A673 (cell line): ENCODE measurements at regions not wholly inside any gene's neighbourhood (a gene's known extent, or its start where the extent isn't known, plus 50 kb on each side); places are given as distances from the start of the nearest gene placed in this dataset.

ENCODE experiments used
- BruUV-seq: library from RNA; stranded (reverse); fragments of 400-500 nt; replicated peaks from 2 replicates; lab custom pipeline; 2021; lab: Mats Ljungman, UMichigan
- CTCF ChIA-PET: fragments of 300-600 bp; sonication (Branson Sonifier 250); formaldehyde crosslinking; loops from one replicate; lab custom pipeline; 2022; ENCODE audit warnings: antibody characterized with exemption; lab: Charles Lee
- POLR2A ChIA-PET: fragments of 300-600 bp; sonication (Branson Sonifier 250); formaldehyde crosslinking; loops from one replicate; lab custom pipeline; 2022; ENCODE audit warnings: antibody characterized with exemption; ENCODE audit not compliant: low non-redundant PET; lab: Charles Lee
- DNase-seq: peaks from one replicate; pipeline ENCODE4 v3.0.0-alpha.2; 2015; ENCODE audit warnings: low spot score
- H3K27ac ChIP-seq: fragments of 200-600 bp; sonication (generic); 2 replicates; pipeline ENCODE4 v1.5.1; 2016; ENCODE audit warnings: mixed run types, low read depth, mild to moderate bottlenecking, mixed read lengths, antibody characterized with exemption, low read length; ENCODE audit not compliant: poor library complexity, severe bottlenecking
- H3K27me3 ChIP-seq: fragments of 200-600 bp; sonication (generic); replicated peaks from 2 replicates; pipeline ENCODE4 v1.6.1; 2017; ENCODE audit warnings: mixed run types, low read depth, mild to moderate bottlenecking, mixed read lengths, antibody characterized with exemption, low read length; ENCODE audit not compliant: insufficient read depth, poor library complexity
- H3K36me3 ChIP-seq: fragments of 200-600 bp; sonication (generic); 2 replicates; pipeline ENCODE4 v1.6.1; 2016; ENCODE audit warnings: mixed run types, mild to moderate bottlenecking, mixed read lengths, antibody characterized with exemption, low read length; ENCODE audit not compliant: insufficient read depth, poor library complexity, severe bottlenecking
- H3K4me1 ChIP-seq: fragments of 200-600 bp; sonication (generic); 2 replicates; pipeline ENCODE4 v1.6.1; 2017; ENCODE audit warnings: mixed run types, mild to moderate bottlenecking, mixed read lengths, antibody characterized with exemption, low read length; ENCODE audit not compliant: insufficient read depth, poor library complexity, severe bottlenecking
- H3K4me3 ChIP-seq: fragments of 200-600 bp; sonication (generic); 2 replicates; pipeline ENCODE4 v1.5.1; 2016; ENCODE audit warnings: low read depth, mixed run types, mild to moderate bottlenecking, mixed read lengths, low read length; ENCODE audit not compliant: poor library complexity, severe bottlenecking
- H3K9me3 ChIP-seq: fragments of 200-600 bp; sonication (generic); 2 replicates; pipeline ENCODE4 v1.6.1; 2016; ENCODE audit warnings: mixed run types, low read depth, mild to moderate bottlenecking, mixed read lengths, antibody characterized with exemption, low read length; ENCODE audit not compliant: poor library complexity, severe bottlenecking
- EZH2 ChIP-seq: fragments of 200-600 bp; sonication (generic); IDR thresholded peaks from 2 replicates; pipeline ENCODE4 v1.6.1; 2017; ENCODE audit warnings: borderline replicate concordance, low read depth, mild to moderate bottlenecking, mixed read lengths, antibody characterized with exemption, low read length; ENCODE audit not compliant: poor library complexity, severe bottlenecking
- intact Hi-C: fragments of 100-400 bp; cut with micrococcal nuclease; formaldehyde crosslinking; loops from one replicate; pipeline ENCODE4 v1.10.0; 2022; ENCODE audit not compliant: unreplicated experiment
- TF ChIP-seq, protein P1 (sequence below): fragments of 300-800, 200-600 bp; sonication (generic); conservative IDR thresholded peaks from 2 replicates; pipeline ENCODE4 v1.5.1; 2017; ENCODE audit warnings: low read depth, mild to moderate bottlenecking, antibody characterized with exemption, low read length, moderate library complexity, mixed read lengths

DNA sequence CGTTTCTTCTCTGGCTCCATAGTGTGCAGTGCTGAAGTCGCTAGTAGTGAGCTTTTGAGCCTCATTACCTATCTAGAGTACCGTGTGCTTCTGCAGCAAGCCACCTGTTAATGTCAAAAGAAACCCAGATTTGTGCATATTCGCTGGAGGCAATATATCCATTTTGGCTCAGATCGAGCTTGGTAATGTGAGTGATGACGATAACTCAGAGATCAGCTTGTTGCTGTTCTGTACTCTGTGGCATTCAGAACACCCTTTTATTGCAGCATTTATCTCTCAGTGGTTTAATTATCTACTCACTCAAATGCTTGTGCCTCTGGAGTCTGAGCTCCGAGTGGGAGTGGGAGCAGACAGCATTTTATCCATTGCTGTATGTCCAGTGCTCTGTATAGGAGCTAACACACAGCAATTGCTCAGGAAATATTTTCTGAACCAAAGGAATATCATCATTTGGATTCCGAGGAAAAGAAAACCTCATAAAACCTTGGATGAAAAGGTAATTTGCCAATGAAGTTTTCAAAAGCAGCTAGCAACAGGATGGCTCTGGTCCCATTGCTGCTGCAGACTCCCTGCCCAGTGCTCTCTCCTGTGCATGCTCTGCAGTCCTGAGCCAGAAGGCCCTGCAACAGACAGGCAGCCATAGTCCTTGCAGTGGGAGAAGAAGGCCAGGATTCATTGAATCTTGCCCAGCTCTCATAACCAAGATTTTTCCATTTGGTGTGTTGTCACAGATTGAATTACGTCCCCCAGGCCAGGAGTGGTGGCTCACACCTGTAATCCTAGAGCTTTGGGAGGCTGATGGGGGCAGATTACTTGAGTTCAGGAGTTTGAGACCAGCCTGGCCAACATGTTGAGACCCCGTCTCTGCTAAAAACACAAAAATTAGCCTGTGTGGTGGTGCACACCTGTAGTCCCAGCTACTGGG is 183.8 kb downstream of the MYCN start:
- POLR2A ChIA-PET = no interaction called here
- H3K9me3 ChIP-seq = no peaks in the 10 kb centered on the region
- no peak for DNase-seq
- TF ChIP-seq EZH2 = no peak
- TF ChIP-seq, protein P1, sequence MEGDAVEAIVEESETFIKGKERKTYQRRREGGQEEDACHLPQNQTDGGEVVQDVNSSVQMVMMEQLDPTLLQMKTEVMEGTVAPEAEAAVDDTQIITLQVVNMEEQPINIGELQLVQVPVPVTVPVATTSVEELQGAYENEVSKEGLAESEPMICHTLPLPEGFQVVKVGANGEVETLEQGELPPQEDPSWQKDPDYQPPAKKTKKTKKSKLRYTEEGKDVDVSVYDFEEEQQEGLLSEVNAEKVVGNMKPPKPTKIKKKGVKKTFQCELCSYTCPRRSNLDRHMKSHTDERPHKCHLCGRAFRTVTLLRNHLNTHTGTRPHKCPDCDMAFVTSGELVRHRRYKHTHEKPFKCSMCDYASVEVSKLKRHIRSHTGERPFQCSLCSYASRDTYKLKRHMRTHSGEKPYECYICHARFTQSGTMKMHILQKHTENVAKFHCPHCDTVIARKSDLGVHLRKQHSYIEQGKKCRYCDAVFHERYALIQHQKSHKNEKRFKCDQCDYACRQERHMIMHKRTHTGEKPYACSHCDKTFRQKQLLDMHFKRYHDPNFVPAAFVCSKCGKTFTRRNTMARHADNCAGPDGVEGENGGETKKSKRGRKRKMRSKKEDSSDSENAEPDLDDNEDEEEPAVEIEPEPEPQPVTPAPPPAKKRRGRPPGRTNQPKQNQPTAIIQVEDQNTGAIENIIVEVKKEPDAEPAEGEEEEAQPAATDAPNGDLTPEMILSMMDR = no peak
- intact Hi-C loops = no loop called here
- H3K27ac ChIP-seq = no peak overlapping the region
- CTCF ChIA-PET = no interaction called here
- BruUV-seq = no TSS peak
- H3K27me3 ChIP-seq = peaks cover 3% of the 10 kb centered on the region
- no peaks in the 10 kb centered on the region for H3K36me3 ChIP-seq
- no peak overlapping the region for H3K4me3 ChIP-seq
- no peaks in the 10 kb centered on the region for H3K4me1 ChIP-seq

DNA sequence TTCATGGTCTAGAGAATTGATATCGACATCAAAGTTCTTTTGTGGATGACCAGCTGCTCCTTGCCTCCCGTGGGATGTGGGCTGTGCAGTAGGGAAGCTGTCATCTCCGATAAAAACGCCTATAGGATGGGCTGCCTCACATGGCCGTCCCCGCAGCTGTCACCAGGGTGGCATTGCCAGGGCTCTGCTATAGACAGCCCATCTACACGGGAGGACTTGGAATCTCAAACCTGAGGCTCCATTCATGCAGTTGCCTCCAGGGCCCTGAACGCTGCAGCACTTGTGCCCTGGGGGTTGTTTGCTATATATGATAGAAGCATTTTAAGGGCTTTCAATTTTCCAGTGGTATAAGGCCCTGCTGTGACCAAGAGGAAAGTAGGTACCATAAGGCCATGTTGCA is 183.1 kb downstream of the MYCN start:
- DNase-seq = no peak
- Histone ChIP-seq H3K9me3 (no peaks in the 10 kb centered on the region), H3K4me3 (no peak overlapping the region), H3K27ac (no peak overlapping the region), H3K36me3 (no peaks in the 10 kb centered on the region), H3K27me3 (peaks cover 3% of the 10 kb centered on the region), H3K4me1 (no peaks in the 10 kb centered on the region)
- ChIA-PET POLR2A (no interaction called here), CTCF (no interaction called here)
- TF ChIP-seq, protein P1 = no peak
- TF ChIP-seq EZH2 = no peak
- no TSS peak for BruUV-seq
- intact Hi-C loops = no loop called here

DNA sequence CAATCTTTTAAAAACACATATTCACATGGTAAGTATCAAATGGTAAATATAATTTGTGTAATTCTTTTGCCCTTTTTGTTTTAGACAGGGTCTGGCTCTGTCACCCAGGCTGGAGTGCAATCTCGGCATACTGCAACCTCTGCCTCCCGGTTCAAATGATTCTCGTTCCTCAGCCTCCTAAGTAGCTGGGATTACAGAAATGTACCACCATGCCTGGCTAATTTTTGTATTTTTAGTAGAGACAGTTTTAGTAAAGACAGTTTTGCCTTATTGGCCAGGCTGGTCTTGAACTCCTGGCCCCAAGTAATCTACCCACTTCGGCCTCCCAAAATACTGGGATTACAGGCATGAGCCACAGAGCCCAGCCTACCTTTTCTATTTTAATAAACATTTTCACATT is 182.2 kb downstream of the MYCN start:
- DNase-seq = no peak
- H3K27me3 ChIP-seq = peaks cover 3% of the 10 kb centered on the region
- H3K27ac ChIP-seq = no peak overlapping the region
- POLR2A ChIA-PET = no interaction called here
- no peak for TF ChIP-seq EZH2
- TF ChIP-seq, protein P1 = no peak
- no peak overlapping the region for H3K4me3 ChIP-seq
- CTCF ChIA-PET = no interaction called here
- BruUV-seq = no TSS peak
- H3K4me1 ChIP-seq = no peaks in the 10 kb centered on the region
- no peaks in the 10 kb centered on the region for H3K9me3 ChIP-seq
- no peaks in the 10 kb centered on the region for H3K36me3 ChIP-seq
- intact Hi-C loops = no loop called here
